ENCODE measurements at regions not wholly inside any gene's neighbourhood (a gene's known extent, or its start where the extent isn't known, plus 50 kb on each side); places are given as distances from the start of the nearest gene placed in this dataset.

DNA sequence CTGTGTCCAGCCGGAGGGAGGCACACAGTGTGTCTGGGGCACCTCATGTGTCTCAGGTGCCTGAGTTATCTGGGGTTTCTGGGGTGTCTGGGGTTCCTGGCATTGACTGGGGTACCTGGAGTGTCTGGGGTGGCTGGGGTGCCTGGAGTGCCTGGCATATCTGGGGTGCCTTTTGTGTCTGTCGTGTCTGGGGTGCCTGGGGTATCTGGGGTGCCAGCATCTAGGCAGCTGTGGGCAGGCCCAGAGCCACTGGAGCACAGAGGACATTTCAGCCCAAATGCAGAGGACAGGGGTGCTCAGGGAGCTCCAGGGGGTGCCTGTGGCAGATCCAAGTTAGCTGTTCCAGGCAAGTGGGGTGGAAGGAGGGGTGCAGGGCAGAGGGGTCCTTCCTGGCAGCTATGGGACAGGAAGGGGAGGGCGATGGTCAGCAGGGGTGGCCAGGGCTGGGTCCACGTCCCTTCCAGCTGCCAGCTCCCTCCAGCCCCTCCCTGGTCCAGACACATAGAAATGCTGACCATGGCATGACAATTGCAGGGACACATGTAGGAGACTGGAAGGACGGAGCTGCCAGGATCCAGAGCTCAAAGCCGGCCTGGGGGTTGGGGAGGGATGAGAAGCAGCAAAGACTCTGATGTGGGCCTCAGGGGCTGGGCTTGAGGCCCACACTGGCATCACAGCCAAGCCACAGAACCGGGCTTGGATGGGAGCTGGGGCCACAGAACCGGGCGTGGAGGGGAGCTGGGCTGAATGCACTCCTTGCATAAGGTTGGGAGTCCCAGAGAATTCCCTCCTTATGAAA lies 133.0 kb downstream of the BRD1 start:
- no peak for TF ChIP-seq CTCF (IDR thresholded peaks at IDR 0.05)
- no peak for TF ChIP-seq POLR2A (IDR thresholded peaks at IDR 0.05)

Measured in adrenal gland (tissue), 5 donors.